ENCODE measurements at regions not wholly inside any gene's neighbourhood (a gene's known extent, or its start where the extent isn't known, plus 50 kb on each side); places are given as distances from the start of the nearest gene placed in this dataset.

DNA sequence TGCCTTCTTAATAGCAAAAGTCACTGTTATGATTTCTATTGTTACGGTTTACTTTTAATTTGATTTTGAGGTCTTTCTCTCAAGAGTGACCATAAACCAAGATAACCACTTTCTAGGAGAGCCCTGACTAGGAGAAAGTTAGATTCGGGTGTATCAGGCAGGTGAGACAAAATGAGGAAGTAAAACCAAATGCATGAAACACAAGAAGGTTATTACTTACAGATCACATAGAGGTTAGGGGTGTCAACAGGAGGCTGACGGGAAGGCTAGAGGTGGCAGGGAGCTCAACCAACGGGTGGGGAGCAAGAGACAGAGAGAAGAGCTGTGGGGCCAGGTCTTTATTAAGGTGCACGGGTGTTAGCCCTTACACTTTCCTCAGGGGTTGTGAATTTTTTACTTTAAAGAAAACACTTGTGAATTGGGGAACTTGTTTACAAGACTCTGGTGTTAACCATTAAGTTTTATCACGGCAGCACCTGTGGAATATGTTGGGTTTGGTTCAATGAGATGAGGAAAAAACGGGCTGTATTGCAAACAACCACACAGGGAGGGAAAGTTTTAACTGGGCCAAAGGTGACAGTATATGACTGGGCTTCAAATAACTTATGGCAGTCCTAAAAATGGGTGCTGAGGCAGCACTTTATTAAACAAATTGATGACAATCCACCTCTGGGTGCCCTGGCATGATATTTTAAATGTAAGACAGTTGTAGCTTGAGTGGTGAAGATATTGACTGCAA lies 154.9 kb downstream of the SDHAF3 start:
- no peaks in the 10 kb centered on the region for H4K20me1 ChIP-seq (ENCODE audit: control insufficient read depth, insufficient read depth, insufficient read length)
- no peaks in the 10 kb centered on the region for H3K27me3 ChIP-seq (ENCODE audit: insufficient read depth, low read length)
- no peak overlapping the region for H3K9ac ChIP-seq (ENCODE audit: extremely low read depth, insufficient read length, low read length)
- H2BK15ac ChIP-seq (ENCODE audit: low read depth, low read length): no peak overlapping the region
- no peak overlapping the region for H3K14ac ChIP-seq (ENCODE audit: insufficient read depth, low read length)
- H3K27ac ChIP-seq (ENCODE audit: insufficient read length, low read depth, low read length): no peak overlapping the region
- H4K91ac ChIP-seq (ENCODE audit: insufficient read length, low read depth, low read length): no peak overlapping the region
- no peak overlapping the region for H3K56ac ChIP-seq (ENCODE audit: insufficient read length, low read depth, low read length)
- H3K79me2 ChIP-seq (ENCODE audit: insufficient read depth, low read length): no peaks in the 10 kb centered on the region
- no peak overlapping the region for H2AFZ ChIP-seq (ENCODE audit: low read length)
- H3K18ac ChIP-seq (ENCODE audit: insufficient read length, low read depth, low read length): no peak overlapping the region
- H3K4me1 ChIP-seq (ENCODE audit: insufficient read depth, low read length): peaks cover 3% of the 10 kb centered on the region; the same call in 1 of the 2 replicates
- Mint-ChIP-seq H3K27me3 (ENCODE audit: low read depth) (no peaks in the 10 kb centered on the region), H3K4me1 (peaks cover 12 to 22% of the 10 kb centered on the region in 2 experiments), H3K4me3 (no peak overlapping the region), H3K36me3 (ENCODE audit: insufficient read depth in 1 of 3, low read depth in 3 of 3) (no peaks in the 10 kb centered on the region), H3K27ac (peak overlapping the region in 1 of 3 experiments; percentile 15; a peak in 2 of 7 replicates), H3K9me3 (no peaks in the 10 kb centered on the region)
- H2BK12ac ChIP-seq (ENCODE audit: insufficient read length, low read depth, low read length): no peak overlapping the region
- WGBS (ENCODE audit: extremely low coverage, insufficient read length, low lambda C conversion rate): no CpG with 5 or more reads among the region's 7 CpGs
- TF ChIP-seq, protein P1, sequence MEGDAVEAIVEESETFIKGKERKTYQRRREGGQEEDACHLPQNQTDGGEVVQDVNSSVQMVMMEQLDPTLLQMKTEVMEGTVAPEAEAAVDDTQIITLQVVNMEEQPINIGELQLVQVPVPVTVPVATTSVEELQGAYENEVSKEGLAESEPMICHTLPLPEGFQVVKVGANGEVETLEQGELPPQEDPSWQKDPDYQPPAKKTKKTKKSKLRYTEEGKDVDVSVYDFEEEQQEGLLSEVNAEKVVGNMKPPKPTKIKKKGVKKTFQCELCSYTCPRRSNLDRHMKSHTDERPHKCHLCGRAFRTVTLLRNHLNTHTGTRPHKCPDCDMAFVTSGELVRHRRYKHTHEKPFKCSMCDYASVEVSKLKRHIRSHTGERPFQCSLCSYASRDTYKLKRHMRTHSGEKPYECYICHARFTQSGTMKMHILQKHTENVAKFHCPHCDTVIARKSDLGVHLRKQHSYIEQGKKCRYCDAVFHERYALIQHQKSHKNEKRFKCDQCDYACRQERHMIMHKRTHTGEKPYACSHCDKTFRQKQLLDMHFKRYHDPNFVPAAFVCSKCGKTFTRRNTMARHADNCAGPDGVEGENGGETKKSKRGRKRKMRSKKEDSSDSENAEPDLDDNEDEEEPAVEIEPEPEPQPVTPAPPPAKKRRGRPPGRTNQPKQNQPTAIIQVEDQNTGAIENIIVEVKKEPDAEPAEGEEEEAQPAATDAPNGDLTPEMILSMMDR (conservative IDR thresholded peaks at IDR 0.05): no peak
- no peak overlapping the region for H2BK20ac ChIP-seq (ENCODE audit: low read depth, low read length, poor library complexity, severe bottlenecking)
- no peak overlapping the region for H2BK120ac ChIP-seq (ENCODE audit: low read depth, low read length, poor library complexity, severe bottlenecking)
- no peak overlapping the region for H3K23ac ChIP-seq (ENCODE audit: insufficient read length, low read depth, low read length)
- DNase-seq: no peak
- H2BK5ac ChIP-seq (ENCODE audit: insufficient read length, low read length): no peak overlapping the region
- H3T11ph ChIP-seq (ENCODE audit: low read length): no peak overlapping the region
- H4K8ac ChIP-seq (replicated peaks; ENCODE audit: insufficient read length, low read depth, low read length): no peak overlapping the region
- no peaks in the 10 kb centered on the region for H3K9me3 ChIP-seq (ENCODE audit: control insufficient read depth, low read depth, low read length)
- H3K4me2 ChIP-seq (ENCODE audit: insufficient read depth, insufficient read length, low read length): no peak overlapping the region
- H3K23me2 ChIP-seq (ENCODE audit: insufficient read length, low read depth, low read length, poor library complexity, severe bottlenecking): no peaks in the 10 kb centered on the region
- no peak overlapping the region for H2AK5ac ChIP-seq (ENCODE audit: insufficient read length, low read length)
- no peak overlapping the region for H3K4ac ChIP-seq (ENCODE audit: low read depth, low read length)
- H3K79me1 ChIP-seq (ENCODE audit: insufficient read depth, low read depth, low read length, poor library complexity, severe bottlenecking): no peaks in the 10 kb centered on the region
- no peak overlapping the region for H4K5ac ChIP-seq (ENCODE audit: insufficient read length, low read depth, low read length)
